Ramos (cell line): ENCODE measurements at regions not wholly inside any gene's neighbourhood (a gene's known extent, or its start where the extent isn't known, plus 50 kb on each side); places are given as distances from the start of the nearest gene placed in this dataset.

Experiments used
- in situ Hi-C: fragments of 300-500 bp; cut with MboI; formaldehyde crosslinking; loops from one replicate; pipeline ENCODE4 v1.14.3; 2022; ENCODE audit warnings: low sequenced_read_pairs; ENCODE audit not compliant: unreplicated experiment

- in situ Hi-C loops, result no loop called here
Measured at GRCh38 chr22:34934261-34934660, 131.7 kb upstream of the ISX start.

DNA sequence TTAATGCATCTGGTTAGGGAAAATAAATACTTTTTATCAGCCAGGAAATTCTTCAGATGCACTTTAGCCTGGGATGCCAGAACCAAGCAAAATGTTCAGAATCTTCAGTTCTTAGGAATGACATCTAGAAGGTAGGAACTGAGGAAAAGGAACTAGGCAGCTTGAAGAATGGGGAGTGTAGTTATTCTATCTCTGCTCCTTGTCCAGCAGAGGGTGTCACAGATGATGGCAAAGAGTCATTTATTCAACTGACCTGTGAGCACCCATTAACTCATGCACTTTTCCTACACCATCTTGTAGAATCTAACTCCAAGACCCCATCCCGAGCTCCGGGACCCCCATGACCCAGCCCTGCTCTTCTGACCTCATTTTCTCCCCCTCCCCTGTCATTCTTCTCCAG lies 122.1 kb upstream of the ISX start:
- in situ Hi-C loops, result no loop called here

- in situ Hi-C loops, result no loop called here
Measured at GRCh38 chr22:34946339-34946985, 119.5 kb upstream of the ISX start.

- in situ Hi-C loops, result no loop called here
Measured at GRCh38 chr22:34950489-34950888, 115.5 kb upstream of the ISX start.

DNA sequence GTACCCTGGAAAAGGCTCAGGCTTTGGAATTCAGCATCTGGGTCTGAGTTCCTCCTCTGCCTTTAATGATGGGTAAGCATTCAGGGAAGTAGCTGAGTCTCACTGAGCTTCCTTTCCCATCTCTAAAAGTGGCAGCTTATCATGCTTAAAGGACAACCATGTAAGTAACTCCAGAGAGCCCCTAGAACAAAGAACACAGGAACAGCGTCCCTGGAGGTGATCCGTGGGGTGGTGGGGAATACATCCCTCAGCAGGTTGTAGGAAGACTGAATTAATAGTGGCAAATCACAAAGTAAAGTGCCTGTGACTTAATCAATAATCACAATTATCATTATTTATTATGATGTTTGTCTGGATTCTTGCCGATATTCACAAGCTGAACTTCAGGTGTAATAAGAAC lies 114.7 kb upstream of the ISX start:
- in situ Hi-C loops, result no loop called here

GRCh38 chr22:34960005-34960404 lies 106.0 kb upstream of the ISX start:
- in situ Hi-C loops, result no loop called here

DNA sequence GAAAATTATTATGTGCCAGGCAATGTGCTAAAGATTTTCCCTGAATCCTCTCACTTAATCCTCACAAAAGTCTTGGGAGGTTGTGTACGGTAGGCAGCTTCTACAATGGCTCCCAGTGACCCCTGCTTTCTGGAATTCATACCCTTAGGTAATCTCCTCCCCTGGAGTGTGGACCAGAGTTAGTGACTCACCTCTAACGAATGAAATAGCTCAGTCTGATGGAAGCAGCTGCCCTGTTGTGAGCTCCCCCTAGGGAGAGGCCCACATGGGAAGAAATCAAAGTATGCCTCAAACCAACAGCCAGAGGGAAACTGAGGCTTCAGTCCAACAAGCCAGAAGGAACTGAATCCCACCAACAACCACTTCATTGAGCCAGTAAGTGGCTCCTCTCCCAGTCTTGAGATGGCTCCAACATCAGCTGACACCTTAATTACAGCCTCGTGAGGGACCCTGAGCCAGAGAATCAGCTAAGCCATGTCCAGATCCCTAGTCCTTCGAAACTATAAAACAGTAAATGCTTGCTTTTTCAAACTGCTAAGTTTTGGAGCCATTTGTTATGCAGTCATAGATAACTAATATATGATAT lies 98.9 kb upstream of the ISX start:
- in situ Hi-C loops, result no loop called here

- in situ Hi-C loops, result no loop called here
Measured at GRCh38 chr22:34969001-34969790, 96.8 kb upstream of the ISX start.

DNA sequence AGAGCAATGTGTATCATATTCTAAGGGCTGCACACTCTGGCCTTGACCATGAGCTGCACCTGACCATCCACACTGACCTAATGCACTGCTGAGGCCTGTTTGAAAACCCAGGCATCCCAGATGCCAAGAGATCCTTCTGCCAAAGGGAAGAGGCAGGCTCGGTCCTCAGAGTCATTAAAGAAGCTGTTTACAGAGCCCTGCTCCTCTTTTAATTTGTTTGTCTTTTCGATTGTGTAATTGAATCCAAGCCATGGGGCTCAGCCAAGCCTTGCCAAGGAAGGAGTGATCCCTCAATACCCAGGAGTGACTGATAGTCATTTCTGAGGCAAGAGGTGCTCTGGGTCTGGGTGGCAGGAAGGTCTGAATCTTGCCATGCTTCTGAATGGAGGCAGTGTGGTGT lies 94.5 kb upstream of the ISX start:
- in situ Hi-C loops, result no loop called here

- in situ Hi-C loops, result no loop called here
Measured at GRCh38 chr22:34972191-34972897, 93.6 kb upstream of the ISX start.

DNA sequence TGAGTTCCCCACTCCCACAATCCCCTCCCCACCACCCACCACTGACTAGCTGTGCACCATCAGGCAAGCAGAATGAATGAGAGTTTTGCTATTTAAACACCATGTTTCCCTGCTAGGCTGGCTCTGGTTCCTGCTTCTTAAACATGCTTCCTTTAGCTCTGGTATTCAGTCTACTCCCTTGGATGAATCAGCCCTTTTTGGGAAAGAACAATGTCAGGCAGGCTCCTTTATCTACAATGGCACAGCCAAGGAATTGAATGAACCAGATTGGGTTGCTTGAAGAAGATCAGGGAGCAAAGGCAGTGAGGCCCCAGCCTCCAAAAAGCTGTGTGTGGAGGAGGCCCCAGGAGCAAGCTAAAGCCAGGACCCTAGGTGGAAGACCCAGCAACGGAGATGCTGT lies 92.9 kb upstream of the ISX start:
- in situ Hi-C loops, result no loop called here

DNA sequence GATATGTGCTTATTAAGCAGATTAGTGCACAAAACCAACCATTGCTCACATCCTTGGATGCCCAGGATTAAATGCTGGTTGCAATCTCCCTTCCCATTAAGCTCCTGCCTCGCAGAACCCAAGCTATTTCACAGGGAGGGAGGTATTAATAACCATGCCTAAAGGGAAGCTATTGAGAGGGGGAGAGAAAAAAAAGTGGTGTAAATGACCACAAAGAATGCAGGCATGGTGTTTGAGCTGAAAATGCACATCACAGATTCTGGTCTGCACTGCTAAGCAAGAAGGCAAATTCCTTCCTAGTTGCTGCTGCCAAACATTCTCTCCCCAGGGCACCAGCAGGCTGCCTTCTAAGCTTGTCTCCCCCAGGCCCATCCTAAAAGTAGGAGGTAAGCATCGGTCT lies 92.0 kb upstream of the ISX start:
- in situ Hi-C loops, result no loop called here

DNA sequence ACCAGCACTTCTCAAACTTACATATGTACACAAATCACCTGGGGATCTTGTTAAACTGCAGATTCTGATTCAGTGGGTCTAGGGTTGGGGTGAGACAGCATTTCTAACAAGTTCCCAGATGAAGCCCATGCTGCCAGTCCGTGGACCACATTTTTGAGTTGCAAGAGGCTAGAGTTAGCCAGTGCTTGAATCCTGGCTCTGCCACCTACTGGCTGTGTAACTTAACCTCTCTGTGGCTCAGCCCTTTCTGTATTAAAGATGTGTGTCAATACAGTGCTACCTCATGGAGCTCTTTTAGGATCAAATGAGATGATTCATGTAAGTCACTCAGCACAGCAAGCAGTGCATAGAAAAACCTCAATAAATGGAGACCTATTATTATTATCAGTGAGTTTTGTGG lies 90.2 kb upstream of the ISX start:
- in situ Hi-C loops, result no loop called here

GRCh38 chr22:34976474-34976873 lies 89.5 kb upstream of the ISX start:
- in situ Hi-C loops, result no loop called here

- in situ Hi-C loops, result no loop called here
Measured at GRCh38 chr22:34976886-34977285, 89.1 kb upstream of the ISX start.

GRCh38 chr22:34986523-34986922 lies 79.4 kb upstream of the ISX start:
- in situ Hi-C loops, result no loop called here

DNA sequence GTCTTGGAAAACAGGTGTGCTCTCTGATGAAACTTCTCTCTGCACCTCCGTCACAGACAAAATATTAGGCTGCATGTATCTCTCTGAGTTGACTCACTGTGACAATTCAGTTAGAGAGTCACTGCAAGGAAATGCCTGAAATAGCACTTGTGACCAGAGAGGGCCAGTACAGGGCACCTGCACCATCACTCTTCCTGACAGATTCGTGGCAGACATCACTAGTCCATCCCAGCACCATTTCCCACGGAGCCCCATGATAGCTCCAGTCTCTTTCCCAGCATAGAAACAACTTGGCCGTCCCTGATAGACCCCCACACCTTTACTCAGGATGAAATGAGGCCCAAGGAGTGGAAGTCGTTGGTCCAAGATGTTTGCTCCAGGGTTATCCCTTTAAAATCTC lies 73.3 kb upstream of the ISX start:
- in situ Hi-C loops, result no loop called here

- in situ Hi-C loops, result no loop called here
Measured at GRCh38 chr22:34993548-34993947, 72.4 kb upstream of the ISX start.

GRCh38 chr22:34997633-34998299 lies 68.2 kb upstream of the ISX start:
- in situ Hi-C loops, result no loop called here

GRCh38 chr22:34998921-34999320 lies 67.0 kb upstream of the ISX start:
- in situ Hi-C loops, result no loop called here
